HG03025 (cell line): ENCODE measurements at regions not wholly inside any gene's neighbourhood (a gene's known extent, or its start where the extent isn't known, plus 50 kb on each side); places are given as distances from the start of the nearest gene placed in this dataset.
"Not testable (repeated sequence)": the region's sequence is repeated elsewhere in the genome, so short reads cannot be mapped to it uniquely, and the experiment has no call there.

Source experiments
- ATAC-seq: cut with Tn5 transposase; IDR thresholded peaks from one replicate; pipeline ENCODE4 v1.9.1; 2021; ENCODE audit warnings: mild to moderate bottlenecking, moderate library complexity; ENCODE audit not compliant: unreplicated experiment, low FRiP score

- ATAC-seq: no peak
These were observed 207.4 kb downstream of the OPA1 start for GRCh38 chr3:193800138-193801043.

- no peak for ATAC-seq
These were observed 208.1 kb downstream of the OPA1 start for GRCh38 chr3:193801097-193801496.

GRCh38 chr3:193803288-193803687 lies 210.3 kb downstream of the OPA1 start:
- ATAC-seq: no peak

- no peak for ATAC-seq
These were observed 212.4 kb downstream of the OPA1 start for GRCh38 chr3:193805448-193805847.

- ATAC-seq: no peak
These were observed 215.3 kb downstream of the OPA1 start for GRCh38 chr3:193808317-193808716.

GRCh38 chr3:193809106-193809505 lies 216.1 kb downstream of the OPA1 start:
- no peak for ATAC-seq

GRCh38 chr3:193812078-193812725 lies 219.2 kb downstream of the OPA1 start:
- ATAC-seq: no peak

GRCh38 chr3:193812791-193813500 lies 219.9 kb downstream of the OPA1 start:
- ATAC-seq: no peak

GRCh38 chr3:193813501-193813830 lies 220.5 kb downstream of the OPA1 start:
- ATAC-seq: no peak

GRCh38 chr3:193814166-193814892 lies 221.3 kb downstream of the OPA1 start:
- ATAC-seq: no peak

- ATAC-seq: no peak
These were observed 222.4 kb downstream of the OPA1 start for GRCh38 chr3:193815246-193816027.

GRCh38 chr3:193816028-193816395 lies 223.0 kb downstream of the OPA1 start:
- no peak for ATAC-seq

- no peak for ATAC-seq
These were observed 223.8 kb downstream of the OPA1 start for GRCh38 chr3:193816656-193817311.

GRCh38 chr3:193819117-193820010 lies 226.4 kb downstream of the OPA1 start:
- ATAC-seq: no peak

- ATAC-seq: no peak
These were observed 228.2 kb downstream of the OPA1 start for GRCh38 chr3:193821151-193821668.

GRCh38 chr3:193822492-193823212 lies 229.6 kb downstream of the OPA1 start:
- ATAC-seq: no peak

GRCh38 chr3:193823213-193823605 lies 230.2 kb downstream of the OPA1 start:
- not testable (repeated sequence) for ATAC-seq

GRCh38 chr3:193824365-193824764 lies 231.4 kb downstream of the OPA1 start:
- no peak for ATAC-seq
